ENCODE measurements at regions not wholly inside any gene's neighbourhood (a gene's known extent, or its start where the extent isn't known, plus 50 kb on each side); places are given as distances from the start of the nearest gene placed in this dataset.

DNA sequence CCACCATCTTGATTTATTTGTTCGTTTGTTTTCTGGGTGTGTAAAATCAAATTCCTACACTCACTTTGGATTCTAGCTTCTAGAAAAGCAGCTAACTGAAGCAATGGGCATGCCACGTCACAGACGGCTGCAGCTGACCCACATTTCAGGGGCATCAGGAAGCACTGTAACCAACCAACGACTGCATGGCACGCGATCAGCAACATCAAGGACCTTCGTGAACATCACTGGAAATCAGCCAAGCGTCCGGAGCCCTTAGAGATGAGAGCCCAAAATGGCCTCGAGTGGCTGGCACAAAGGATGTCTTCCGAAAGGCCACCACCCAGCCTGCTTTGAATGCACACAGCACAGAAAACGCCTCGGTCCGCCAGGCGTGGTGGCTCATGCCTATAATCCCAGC, 191.1 kb downstream of the OLFM1 start:
- H3K4me3 ChIP-seq (ENCODE audit: insufficient read depth, low read depth, low read length): no peak overlapping the region
- no peak overlapping the region for H2BK120ac ChIP-seq (ENCODE audit: low read depth, low read length)
- H2AFZ ChIP-seq (replicated peaks; ENCODE audit: low read length, poor library complexity): no peak overlapping the region
- ATAC-seq (ENCODE audit: low read depth) (no peak), DNase-seq (no peak)
- no peak overlapping the region for H3K56ac ChIP-seq (ENCODE audit: extremely low read depth, insufficient read depth, low read length)
- no peaks in the 10 kb centered on the region for H3K79me1 ChIP-seq (ENCODE audit: low read depth in 1 of 2, low read length in 2 of 2)
- H3K23ac ChIP-seq (ENCODE audit: low read depth, low read length): no peak overlapping the region
- no peak overlapping the region for H3K18ac ChIP-seq (ENCODE audit: low read depth, low read length)
- TF ChIP-seq FOS (IDR thresholded peaks at IDR 0.05; ENCODE audit: low read depth, low read length) (no peak), CHD1 (IDR thresholded peaks at IDR 0.05; ENCODE audit: low read depth, low read length) (no peak), NFE2L2 (IDR thresholded peaks at IDR 0.05; ENCODE audit: low read depth, low read length) (no peak)
- no peak overlapping the region for H3K9ac ChIP-seq (ENCODE audit: low read depth, low read length)
- no peak overlapping the region for H3K4ac ChIP-seq (ENCODE audit: low read depth, low read length)
- H3K9me1 ChIP-seq (ENCODE audit: insufficient read depth, low read length): no peaks in the 10 kb centered on the region
- 66% methylated on average over 5 of the region's 15 CpGs; no CpG with 5 or more reads in 1 of the 2 experiments for WGBS, 2 experiments (ENCODE audit: extremely low coverage in 2 of 2, insufficient read length in 1 of 2)
- intact Hi-C loops (cut with micrococcal nuclease): no loop called here
- no peaks in the 10 kb centered on the region for H3K27me3 ChIP-seq (ENCODE audit: control insufficient read depth, insufficient read depth, low read length)
- H3K9me3 ChIP-seq (ENCODE audit: control insufficient read depth, insufficient read depth, low read length): peaks cover 37% of the 10 kb centered on the region
- no peak overlapping the region for H3K27ac ChIP-seq (ENCODE audit: insufficient read depth, low read length)
- H4K8ac ChIP-seq (ENCODE audit: low read depth in 2 of 2, low read length in 2 of 2): no peak overlapping the region
- no peak overlapping the region for H3K14ac ChIP-seq (replicated peaks; ENCODE audit: low read depth, low read length)
- no peaks in the 10 kb centered on the region for H3K36me3 ChIP-seq (ENCODE audit: control insufficient read depth, insufficient read depth, low read length)
- no peak overlapping the region for H2AK9ac ChIP-seq (replicated peaks; ENCODE audit: low read depth, low read length, poor library complexity)
- H4K91ac ChIP-seq (ENCODE audit: insufficient read depth, low read depth, low read length): no peak overlapping the region
- no peak overlapping the region for H2BK20ac ChIP-seq (ENCODE audit: low read depth, low read length)
- no peak overlapping the region for H2BK5ac ChIP-seq (ENCODE audit: low read depth, low read length, poor library complexity, severe bottlenecking)
- H4K20me1 ChIP-seq (ENCODE audit: insufficient read depth, low read length): no peaks in the 10 kb centered on the region
- no peak overlapping the region for H4K5ac ChIP-seq (ENCODE audit: low read depth, low read length)
- BruUV-seq (replicated peaks): no TSS peak
- ChIA-PET CTCF (interaction anchor here (0.6 kb wide), 1 partner anchor 145 kb away, joined by 3 read pairs; no protein-coding TSS in a partner anchor), POLR2A (ENCODE audit: unreplicated experiment) (no interaction called here)
- H2BK15ac ChIP-seq (ENCODE audit: low read depth, low read length): no peak overlapping the region
- H3K4me2 ChIP-seq (ENCODE audit: low read depth, low read length): no peak overlapping the region
- H3K4me1 ChIP-seq (ENCODE audit: control insufficient read depth, insufficient read depth, low read length): no peaks in the 10 kb centered on the region
- dilution Hi-C loops (cut with HindIII; ENCODE audit: low sequenced_read_pairs, unreplicated experiment): no loop called here
- in situ Hi-C loops (cut with MboI; ENCODE audit: low sequenced_read_pairs): no loop called here
- H2AK5ac ChIP-seq (ENCODE audit: low read depth, low read length): no peak overlapping the region

Measured in IMR-90 (cell line).